ENCODE measurements at regions not wholly inside any gene's neighbourhood (a gene's known extent, or its start where the extent isn't known, plus 50 kb on each side); places are given as distances from the start of the nearest gene placed in this dataset.

- no peak overlapping the region for H3K4me3 ChIP-seq (ENCODE audit: low read length)
- TF ChIP-seq CTCF (IDR thresholded peaks at IDR 0.05; ENCODE audit: low read depth, low read length, poor library complexity, severe bottlenecking) (no peak), EZH2phosphoT487 (IDR thresholded peaks at IDR 0.05; ENCODE audit: borderline replicate concordance, low read length) (no peak)
- H3K9me3 ChIP-seq (ENCODE audit: control insufficient read depth, insufficient read depth, low read length): no peaks in the 10 kb centered on the region
- no peaks in the 10 kb centered on the region for H3K27me3 ChIP-seq (ENCODE audit: control insufficient read depth, low read length)
- H3K4me1 ChIP-seq (ENCODE audit: control insufficient read depth, low read length): no peaks in the 10 kb centered on the region
- H4K20me1 ChIP-seq (ENCODE audit: control insufficient read depth, insufficient read depth, low read depth, low read length): no peaks in the 10 kb centered on the region
- H3K9me2 ChIP-seq (replicated peaks; ENCODE audit: control insufficient read depth, low read length): no peaks in the 10 kb centered on the region
- no peaks in the 10 kb centered on the region for H3F3A ChIP-seq (ENCODE audit: control insufficient read depth, insufficient read depth)
- no peak overlapping the region for H3K27ac ChIP-seq (ENCODE audit: low read depth, low read length)
- H3K79me2 ChIP-seq (ENCODE audit: control insufficient read depth, low read length): no peaks in the 10 kb centered on the region
- H3K36me3 ChIP-seq (ENCODE audit: control insufficient read depth, low read length): no peaks in the 10 kb centered on the region
- H3K4me2 ChIP-seq (ENCODE audit: low read length): no peak overlapping the region
Measured at GRCh38 chr4:58090539-58090938, 980.4 kb upstream of the IGFBP7 start.

GRCh38 chr4:58081356-58081755 is 971.2 kb upstream of the IGFBP7 start:
- Histone ChIP-seq H3K36me3 (ENCODE audit: control insufficient read depth, low read length) (no peaks in the 10 kb centered on the region), H3K27ac (ENCODE audit: low read depth, low read length) (no peak overlapping the region)
- no peak for TF ChIP-seq EZH2phosphoT487 (IDR thresholded peaks at IDR 0.05; ENCODE audit: borderline replicate concordance, low read length)
- TF ChIP-seq CTCF (IDR thresholded peaks at IDR 0.05; ENCODE audit: low read depth, low read length, poor library complexity, severe bottlenecking): no peak

GRCh38 chr4:58075724-58076123 is 965.5 kb upstream of the IGFBP7 start:
- Histone ChIP-seq H3K9me2 (replicated peaks; ENCODE audit: control insufficient read depth, low read length) (no peaks in the 10 kb centered on the region), H4K20me1 (ENCODE audit: control insufficient read depth, insufficient read depth, low read depth, low read length) (no peaks in the 10 kb centered on the region)

More at GRCh38 chr4:58081356-58081755, 971.2 kb upstream of the IGFBP7 start:
- H4K20me1 ChIP-seq (ENCODE audit: control insufficient read depth, insufficient read depth, low read depth, low read length): no peaks in the 10 kb centered on the region
- no peaks in the 10 kb centered on the region for H3F3A ChIP-seq (ENCODE audit: control insufficient read depth, insufficient read depth)
- no peaks in the 10 kb centered on the region for H3K79me2 ChIP-seq (ENCODE audit: control insufficient read depth, low read length)
- no peak overlapping the region for H3K4me3 ChIP-seq (ENCODE audit: low read length)
- no peaks in the 10 kb centered on the region for H3K4me1 ChIP-seq (ENCODE audit: control insufficient read depth, low read length)
- no peaks in the 10 kb centered on the region for H3K9me3 ChIP-seq (ENCODE audit: control insufficient read depth, insufficient read depth, low read length)
- no peaks in the 10 kb centered on the region for H3K27me3 ChIP-seq (ENCODE audit: control insufficient read depth, low read length)
- H3K9me2 ChIP-seq (replicated peaks; ENCODE audit: control insufficient read depth, low read length): no peaks in the 10 kb centered on the region
- H3K4me2 ChIP-seq (ENCODE audit: low read length): no peak overlapping the region

More at GRCh38 chr4:58075724-58076123, 965.5 kb upstream of the IGFBP7 start:
- Histone ChIP-seq H3K36me3 (ENCODE audit: control insufficient read depth, low read length) (no peaks in the 10 kb centered on the region), H3K27me3 (ENCODE audit: control insufficient read depth, low read length) (no peaks in the 10 kb centered on the region), H3K27ac (ENCODE audit: low read depth, low read length) (no peak overlapping the region), H3K4me1 (ENCODE audit: control insufficient read depth, low read length) (no peaks in the 10 kb centered on the region), H3K79me2 (ENCODE audit: control insufficient read depth, low read length) (no peaks in the 10 kb centered on the region), H3K9me3 (ENCODE audit: control insufficient read depth, insufficient read depth, low read length) (no peaks in the 10 kb centered on the region), H3F3A (ENCODE audit: control insufficient read depth, insufficient read depth) (no peaks in the 10 kb centered on the region), H3K4me3 (ENCODE audit: low read length) (no peak overlapping the region), H3K4me2 (ENCODE audit: low read length) (no peak overlapping the region)
- TF ChIP-seq EZH2phosphoT487 (IDR thresholded peaks at IDR 0.05; ENCODE audit: borderline replicate concordance, low read length): no peak
- no peak for TF ChIP-seq CTCF (IDR thresholded peaks at IDR 0.05; ENCODE audit: low read depth, low read length, poor library complexity, severe bottlenecking)

Measured in DOHH2 (cell line).